Esophagus squamous epithelium (tissue), 5 donors: ENCODE measurements at regions not wholly inside any gene's neighbourhood (a gene's known extent, or its start where the extent isn't known, plus 50 kb on each side); places are given as distances from the start of the nearest gene placed in this dataset.

ENCODE experiments used
- DNase-seq: peaks from one replicate; lab custom pipeline; 2025; lab: John Stamatoyannopoulos, UW
- H3K27ac ChIP-seq, 4 donors: fragments of 200-600 bp; sonication (generic); one replicate each; pipeline ENCODE4 v1.5.1; 2016 to 2019; ENCODE audit warnings: mild to moderate bottlenecking in 1 of 4
- H3K27me3 ChIP-seq, 4 donors: fragments of 200-600 bp; sonication (generic); 1 replicate in 3 of 4; 2 replicates in 1 of 4; pipeline versions ENCODE4 v1.5.1 to v1.6.0; 2017 to 2021; ENCODE audit warnings: antibody characterized with exemption in 1 of 4
- H3K36me3 ChIP-seq, 3 donors: fragments of 200-600 bp; sonication (generic); one replicate each; pipeline ENCODE4 v1.5.1; 2016 to 2019
- H3K4me1 ChIP-seq, 3 donors: fragments of 200-600 bp; sonication (generic); one replicate each; pipeline ENCODE4 v1.5.1; 2017 to 2019
- H3K4me3 ChIP-seq, 4 donors: fragments of 200-600 bp; sonication (generic); 1 replicate in 3 of 4; 2 replicates in 1 of 4; pipeline ENCODE4 v1.5.1; 2016 to 2019; ENCODE audit warnings: mild to moderate bottlenecking in 2 of 4, moderate library complexity in 1 of 4
- H3K9me3 ChIP-seq, 3 donors: fragments of 200-600 bp; sonication (generic); one replicate each; pipeline ENCODE4 v1.5.1; 2016 to 2019
- POLR2A ChIP-seq, 4 donors: fragments of 450-650 bp; IDR thresholded peaks; one replicate each; pipeline ENCODE4 v1.6.1; 2017; ENCODE audit warnings: antibody characterized with exemption in 4 of 4, mild to moderate bottlenecking in 4 of 4, moderate library complexity in 3 of 4
- WGBS, 2 donors: methylation state at CpG; one replicate each; pipeline ENCODE4 v1.1.5; 2018; 5-methylcytosine and 5-hydroxymethylcytosine counted together
- intact Hi-C: fragments of 100-400 bp; cut with DNase I; formaldehyde crosslinking; loops from one replicate; pipeline ENCODE4 v1.15.0; 2022
- TF ChIP-seq, protein P1 (sequence below), 6 experiments: fragments of 450-650 bp in 4 of 6; fragments of 200-600 bp in 2 of 6; sonication (generic) in 2 of 6; IDR thresholded peaks; one replicate each; pipeline ENCODE4 v1.5.1; 2016 to 2019; ENCODE audit warnings: antibody characterized with exemption in 6 of 6, mild to moderate bottlenecking in 4 of 6, moderate library complexity in 4 of 6
- donor health status: DM: yes; HTN: yes; CAD: no.

DNA sequence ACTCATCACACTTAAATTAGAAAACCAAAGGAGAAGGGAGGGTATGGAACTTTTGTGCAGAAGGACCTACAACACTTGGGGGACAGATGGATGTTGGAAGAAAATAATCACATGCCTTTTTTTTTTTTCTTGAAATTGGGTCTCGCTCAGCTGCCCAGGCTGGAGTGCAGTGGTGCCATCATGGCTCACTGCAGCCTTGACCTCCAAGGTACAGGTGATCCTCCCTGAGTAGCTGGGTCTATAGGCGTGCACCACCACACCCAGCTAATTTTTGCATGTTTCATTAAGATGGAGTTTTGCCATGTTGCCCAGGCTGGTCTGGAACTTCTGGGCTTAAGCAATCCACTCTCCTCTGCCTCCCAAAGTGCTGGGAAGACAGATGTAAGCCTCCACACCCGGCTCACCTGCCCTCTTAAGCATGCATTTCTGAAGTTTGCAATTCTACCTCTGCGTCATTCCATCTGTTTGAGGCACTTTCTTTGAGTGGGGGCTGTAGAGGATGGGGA, 370.8 kb upstream of the JARID2 start:
- intact Hi-C loops: no loop called here
- 84 to 90% methylated on average over 4 of the region's 4 CpGs for WGBS, 2 donors
- H3K9me3 ChIP-seq: no peaks in the 10 kb centered on the region

DNA sequence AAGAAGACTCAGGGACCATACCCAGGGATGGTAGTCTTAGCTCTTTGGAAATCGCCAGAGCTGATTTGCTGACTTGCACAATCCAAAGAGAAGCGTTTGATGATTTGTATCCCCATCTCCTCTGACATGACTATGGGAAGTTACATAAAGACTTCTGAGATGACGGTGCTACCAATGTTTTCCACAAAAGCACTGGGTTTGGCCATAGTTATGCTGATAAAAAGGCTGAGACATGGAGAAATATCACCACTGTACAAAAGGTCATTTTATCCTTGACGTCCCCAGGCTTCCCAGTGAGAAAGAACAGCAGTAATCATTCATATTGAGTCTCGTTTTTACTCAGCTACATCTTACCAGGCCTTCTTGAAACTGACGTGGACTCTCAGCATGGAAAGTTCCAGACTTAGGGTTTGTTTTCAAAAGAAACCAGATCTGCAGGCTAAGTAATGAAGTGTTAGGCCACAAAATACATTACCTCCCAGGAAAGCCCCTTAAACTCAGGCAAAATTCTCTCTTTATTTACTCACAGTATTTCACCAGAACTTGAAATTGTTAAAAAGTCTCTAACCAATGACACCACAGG, 370.3 kb upstream of the JARID2 start:
- no peaks in the 10 kb centered on the region for H3K36me3 ChIP-seq
- DNase-seq: no peak
- H3K27me3 ChIP-seq: no peaks in the 10 kb centered on the region
- H3K4me3 ChIP-seq: no peak overlapping the region
- WGBS, 2 donors: 80 to 83% methylated on average over 6 of the region's 6 CpGs
- no peak overlapping the region for H3K27ac ChIP-seq
- intact Hi-C loops: no loop called here
- H3K4me1 ChIP-seq: peaks cover 0 to 24% (median 6%) of the 10 kb centered on the region in 3 donors
- TF ChIP-seq POLR2A (IDR thresholded peaks at IDR 0.05): no peak
- TF ChIP-seq, protein P1, sequence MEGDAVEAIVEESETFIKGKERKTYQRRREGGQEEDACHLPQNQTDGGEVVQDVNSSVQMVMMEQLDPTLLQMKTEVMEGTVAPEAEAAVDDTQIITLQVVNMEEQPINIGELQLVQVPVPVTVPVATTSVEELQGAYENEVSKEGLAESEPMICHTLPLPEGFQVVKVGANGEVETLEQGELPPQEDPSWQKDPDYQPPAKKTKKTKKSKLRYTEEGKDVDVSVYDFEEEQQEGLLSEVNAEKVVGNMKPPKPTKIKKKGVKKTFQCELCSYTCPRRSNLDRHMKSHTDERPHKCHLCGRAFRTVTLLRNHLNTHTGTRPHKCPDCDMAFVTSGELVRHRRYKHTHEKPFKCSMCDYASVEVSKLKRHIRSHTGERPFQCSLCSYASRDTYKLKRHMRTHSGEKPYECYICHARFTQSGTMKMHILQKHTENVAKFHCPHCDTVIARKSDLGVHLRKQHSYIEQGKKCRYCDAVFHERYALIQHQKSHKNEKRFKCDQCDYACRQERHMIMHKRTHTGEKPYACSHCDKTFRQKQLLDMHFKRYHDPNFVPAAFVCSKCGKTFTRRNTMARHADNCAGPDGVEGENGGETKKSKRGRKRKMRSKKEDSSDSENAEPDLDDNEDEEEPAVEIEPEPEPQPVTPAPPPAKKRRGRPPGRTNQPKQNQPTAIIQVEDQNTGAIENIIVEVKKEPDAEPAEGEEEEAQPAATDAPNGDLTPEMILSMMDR (IDR thresholded peaks at IDR 0.05): no peak
- H3K9me3 ChIP-seq: no peaks in the 10 kb centered on the region

More for the DNA sequence above, 370.8 kb upstream of the JARID2 start:
- no peak overlapping the region for H3K4me3 ChIP-seq
- no peaks in the 10 kb centered on the region for H3K27me3 ChIP-seq
- DNase-seq: no peak
- peaks cover 0 to 20% (median 6%) of the 10 kb centered on the region in 3 donors for H3K4me1 ChIP-seq
- no peaks in the 10 kb centered on the region for H3K36me3 ChIP-seq
- no peak overlapping the region for H3K27ac ChIP-seq
- no peak for TF ChIP-seq POLR2A (IDR thresholded peaks at IDR 0.05)
- TF ChIP-seq, protein P1 (IDR thresholded peaks at IDR 0.05): no peak

DNA sequence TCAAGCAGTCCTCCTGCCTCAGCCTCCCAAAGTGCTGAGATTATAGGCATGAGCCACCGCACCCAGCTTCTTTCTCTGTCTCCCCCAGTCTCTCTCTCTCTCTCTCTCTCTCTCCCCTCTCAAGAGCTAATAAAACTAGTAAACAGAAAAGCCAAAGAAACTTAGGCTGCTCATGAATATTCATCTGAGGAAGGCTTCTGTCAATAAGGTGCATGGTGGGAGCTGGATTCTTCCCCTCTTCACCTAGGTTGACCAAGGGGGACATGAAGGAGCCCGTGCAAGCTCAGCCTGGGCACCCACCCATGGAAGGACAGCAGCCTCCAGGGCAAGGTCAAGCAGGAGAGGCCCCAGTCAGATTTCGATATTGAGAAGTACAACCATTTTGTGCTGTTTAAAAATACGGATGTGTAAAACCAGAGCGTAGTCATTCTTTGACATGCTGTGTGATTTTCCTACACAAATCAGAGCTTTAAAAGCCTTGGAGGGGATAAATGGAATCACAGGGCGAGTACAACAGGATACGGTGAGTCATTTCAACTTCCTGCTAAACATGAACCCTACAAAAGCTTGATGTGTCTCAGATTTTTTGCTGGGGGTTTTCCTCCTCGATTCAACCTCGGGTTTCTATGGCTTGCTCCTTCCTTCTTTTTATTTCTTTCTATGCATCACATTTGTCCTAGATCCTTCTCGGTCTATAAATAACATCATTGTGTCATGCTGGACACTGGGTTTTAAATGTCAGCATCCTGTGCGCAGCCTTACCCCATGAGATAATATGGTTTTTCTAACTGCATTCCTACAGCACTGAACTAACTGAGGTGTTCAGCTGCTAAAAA, 368.9 kb upstream of the JARID2 start:
- H3K4me3 ChIP-seq: no peak overlapping the region
- H3K27me3 ChIP-seq: no peaks in the 10 kb centered on the region
- TF ChIP-seq, protein P1 (IDR thresholded peaks at IDR 0.05): peak in 3 of 6 experiments; percentile 7 to 34 (median 21)
- no peak for TF ChIP-seq POLR2A (IDR thresholded peaks at IDR 0.05)
- intact Hi-C loops: no loop called here
- peaks cover 0 to 37% (median 6%) of the 10 kb centered on the region in 3 donors for H3K4me1 ChIP-seq
- H3K36me3 ChIP-seq: no peaks in the 10 kb centered on the region
- DNase-seq: no peak
- H3K9me3 ChIP-seq: no peaks in the 10 kb centered on the region
- peak overlapping the region; percentile 57 to 84 (median 72) for H3K27ac ChIP-seq
- 31 to 37% methylated on average over 11 of the region's 11 CpGs for WGBS, 2 donors

DNA sequence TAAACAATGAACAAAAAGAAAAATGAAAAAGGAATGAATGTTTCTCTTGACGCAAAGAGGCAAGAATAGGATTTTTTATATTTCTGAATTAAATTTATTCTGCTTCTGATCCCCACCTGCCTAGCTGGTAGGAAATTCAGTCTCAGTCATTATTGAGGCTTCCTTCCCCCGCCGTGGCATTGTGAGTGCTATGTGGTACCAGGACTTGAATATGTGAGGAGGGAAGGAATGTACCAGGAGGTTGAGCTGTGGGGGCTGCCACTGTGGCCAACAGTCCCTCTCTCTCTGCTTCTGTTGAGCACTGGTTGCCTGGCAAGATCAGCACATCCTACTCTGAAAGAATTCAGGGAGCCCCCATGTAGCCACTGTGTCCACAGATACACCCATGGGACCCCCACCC, 368.1 kb upstream of the JARID2 start:
- H3K27me3 ChIP-seq: no peaks in the 10 kb centered on the region
- H3K4me1 ChIP-seq: peaks cover 0 to 37% (median 6%) of the 10 kb centered on the region in 3 donors
- H3K36me3 ChIP-seq: no peaks in the 10 kb centered on the region
- no peak for DNase-seq
- H3K9me3 ChIP-seq: no peaks in the 10 kb centered on the region
- TF ChIP-seq, protein P1 (IDR thresholded peaks at IDR 0.05): no peak
- TF ChIP-seq POLR2A (IDR thresholded peaks at IDR 0.05): no peak
- WGBS, 2 donors: 84 to 90% methylated on average over 2 to 3 of the region's 3 CpGs
- intact Hi-C loops: no loop called here
- peak overlapping the region in 3 of 4 donors; percentile 34 to 75 (median 70) for H3K27ac ChIP-seq
- H3K4me3 ChIP-seq: no peak overlapping the region

DNA sequence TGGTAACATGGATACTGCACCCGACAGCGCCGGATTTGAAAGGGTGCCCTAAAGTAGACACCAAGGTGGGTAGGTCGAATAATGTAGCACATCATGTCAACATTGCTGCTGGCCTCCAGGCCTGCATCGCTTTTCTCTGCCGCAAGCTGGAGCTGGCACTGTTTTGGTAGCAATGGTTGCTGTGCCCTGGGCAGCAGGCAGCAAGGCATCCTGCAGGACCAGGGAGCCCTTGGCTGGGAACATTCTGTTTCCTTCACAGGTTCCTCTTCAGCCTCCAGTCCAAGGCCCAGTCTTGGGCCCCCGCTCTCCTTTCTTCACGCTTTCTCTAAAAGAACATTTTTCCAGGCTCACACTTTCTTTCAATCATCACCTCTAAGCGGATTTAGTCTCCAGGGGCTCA, 365.8 kb upstream of the JARID2 start:
- 88 to 93% methylated on average over 9 of the region's 9 CpGs for WGBS, 2 donors
- peaks cover 0 to 37% (median 6%) of the 10 kb centered on the region in 3 donors for H3K4me1 ChIP-seq
- no peaks in the 10 kb centered on the region for H3K36me3 ChIP-seq
- H3K27me3 ChIP-seq: no peaks in the 10 kb centered on the region
- H3K4me3 ChIP-seq: no peak overlapping the region
- intact Hi-C loops: no loop called here
- peak overlapping the region in 1 of 4 donors; percentile 34 for H3K27ac ChIP-seq
- TF ChIP-seq POLR2A (IDR thresholded peaks at IDR 0.05): no peak
- TF ChIP-seq, protein P1 (IDR thresholded peaks at IDR 0.05): no peak
- DNase-seq: no peak
- no peaks in the 10 kb centered on the region for H3K9me3 ChIP-seq
